ENCODE measurements at regions not wholly inside any gene's neighbourhood (a gene's known extent, or its start where the extent isn't known, plus 50 kb on each side); places are given as distances from the start of the nearest gene placed in this dataset.

GRCh38 chr10:47101196-47101595 lies 190.0 kb downstream of the PTPN20 start:
- Histone ChIP-seq H3K27me3 (replicated peaks; ENCODE audit: control insufficient read depth, insufficient read depth, low read length, poor library complexity, severe bottlenecking) (no peaks in the 10 kb centered on the region), H3K9me3 (ENCODE audit: control insufficient read depth, low read length) (no peaks in the 10 kb centered on the region), H3K36me3 (ENCODE audit: control insufficient read depth, insufficient read depth, low read length) (no peaks in the 10 kb centered on the region), H3K4me1 (ENCODE audit: control insufficient read depth, insufficient read depth, low read length, poor library complexity, severe bottlenecking) (no peaks in the 10 kb centered on the region), H3K27ac (ENCODE audit: insufficient read depth, low read length, poor library complexity, severe bottlenecking) (no peak overlapping the region), H3K4me3 (ENCODE audit: insufficient read depth, low read depth, low read length, poor library complexity, severe bottlenecking) (no peak overlapping the region)
- no peak for DNase-seq

DNA sequence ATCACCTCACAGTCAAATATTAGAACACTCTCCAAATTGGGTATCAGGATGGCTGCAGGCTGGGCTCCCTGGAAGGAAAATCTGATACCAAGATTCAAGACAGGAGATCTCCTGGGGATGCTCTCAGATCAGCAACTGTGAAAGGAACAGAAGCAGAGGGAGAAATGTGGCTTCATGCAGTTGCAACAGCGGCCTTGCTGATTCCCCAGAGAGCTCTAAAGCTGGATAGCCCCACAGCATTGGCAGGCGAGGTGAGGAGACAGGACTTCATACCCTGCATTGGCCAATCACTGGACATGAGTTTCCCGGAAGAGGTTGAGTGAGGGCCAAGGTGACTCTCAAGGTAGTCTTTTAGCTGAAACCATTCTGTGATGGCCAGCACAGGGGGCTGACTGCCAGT lies 190.6 kb downstream of the PTPN20 start:
- no peak overlapping the region for H3K4me3 ChIP-seq (ENCODE audit: insufficient read depth, low read depth, low read length, poor library complexity, severe bottlenecking)
- H3K4me1 ChIP-seq (ENCODE audit: control insufficient read depth, insufficient read depth, low read length, poor library complexity, severe bottlenecking), result no peaks in the 10 kb centered on the region
- H3K36me3 ChIP-seq (ENCODE audit: control insufficient read depth, insufficient read depth, low read length), result no peaks in the 10 kb centered on the region
- H3K9me3 ChIP-seq (ENCODE audit: control insufficient read depth, low read length), result no peaks in the 10 kb centered on the region
- no peak for DNase-seq
- no peaks in the 10 kb centered on the region for H3K27me3 ChIP-seq (replicated peaks; ENCODE audit: control insufficient read depth, insufficient read depth, low read length, poor library complexity, severe bottlenecking)
- H3K27ac ChIP-seq (ENCODE audit: insufficient read depth, low read length, poor library complexity, severe bottlenecking), result no peak overlapping the region

GRCh38 chr10:47104151-47104605 lies 192.9 kb downstream of the PTPN20 start:
- no peak overlapping the region for H3K4me3 ChIP-seq (ENCODE audit: insufficient read depth, low read depth, low read length, poor library complexity, severe bottlenecking)
- H3K4me1 ChIP-seq (ENCODE audit: control insufficient read depth, insufficient read depth, low read length, poor library complexity, severe bottlenecking), result no peaks in the 10 kb centered on the region
- no peak overlapping the region for H3K27ac ChIP-seq (ENCODE audit: insufficient read depth, low read length, poor library complexity, severe bottlenecking)
- H3K9me3 ChIP-seq (ENCODE audit: control insufficient read depth, low read length), result no peaks in the 10 kb centered on the region
- DNase-seq, result no peak
- H3K36me3 ChIP-seq (ENCODE audit: control insufficient read depth, insufficient read depth, low read length), result no peaks in the 10 kb centered on the region
- H3K27me3 ChIP-seq (replicated peaks; ENCODE audit: control insufficient read depth, insufficient read depth, low read length, poor library complexity, severe bottlenecking), result no peaks in the 10 kb centered on the region

DNA sequence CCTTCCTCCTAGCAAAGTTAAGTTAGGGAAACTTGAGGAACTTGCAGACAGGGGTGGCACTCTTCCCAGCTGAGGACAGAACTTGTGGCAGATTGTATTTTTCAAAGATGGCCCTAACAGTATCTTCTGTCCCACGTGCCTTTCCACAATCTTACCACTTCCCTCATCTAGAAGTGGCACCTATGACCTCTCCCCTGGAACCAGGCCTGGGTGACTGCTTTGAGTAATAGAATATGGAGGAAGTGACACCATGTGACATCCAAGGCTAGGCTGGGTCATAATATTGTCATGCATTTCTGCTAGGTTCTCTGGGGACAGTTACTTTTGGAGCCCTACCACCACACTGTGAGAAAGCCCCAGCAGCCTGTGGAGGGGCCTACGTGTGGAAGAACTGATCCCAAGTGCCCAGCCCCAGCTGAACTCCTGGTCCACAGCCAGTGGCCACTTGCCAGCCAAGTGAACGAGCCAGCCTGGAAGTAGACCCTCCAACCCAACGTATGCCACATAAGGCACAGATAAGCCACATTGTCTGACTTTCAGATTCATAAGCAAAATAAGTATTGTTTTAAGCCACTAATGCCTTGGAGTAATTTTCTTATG lies 193.7 kb downstream of the PTPN20 start:
- Histone ChIP-seq H3K27me3 (replicated peaks; ENCODE audit: control insufficient read depth, insufficient read depth, low read length, poor library complexity, severe bottlenecking) (no peaks in the 10 kb centered on the region), H3K27ac (ENCODE audit: insufficient read depth, low read length, poor library complexity, severe bottlenecking) (no peak overlapping the region), H3K4me1 (ENCODE audit: control insufficient read depth, insufficient read depth, low read length, poor library complexity, severe bottlenecking) (no peaks in the 10 kb centered on the region)

DNA sequence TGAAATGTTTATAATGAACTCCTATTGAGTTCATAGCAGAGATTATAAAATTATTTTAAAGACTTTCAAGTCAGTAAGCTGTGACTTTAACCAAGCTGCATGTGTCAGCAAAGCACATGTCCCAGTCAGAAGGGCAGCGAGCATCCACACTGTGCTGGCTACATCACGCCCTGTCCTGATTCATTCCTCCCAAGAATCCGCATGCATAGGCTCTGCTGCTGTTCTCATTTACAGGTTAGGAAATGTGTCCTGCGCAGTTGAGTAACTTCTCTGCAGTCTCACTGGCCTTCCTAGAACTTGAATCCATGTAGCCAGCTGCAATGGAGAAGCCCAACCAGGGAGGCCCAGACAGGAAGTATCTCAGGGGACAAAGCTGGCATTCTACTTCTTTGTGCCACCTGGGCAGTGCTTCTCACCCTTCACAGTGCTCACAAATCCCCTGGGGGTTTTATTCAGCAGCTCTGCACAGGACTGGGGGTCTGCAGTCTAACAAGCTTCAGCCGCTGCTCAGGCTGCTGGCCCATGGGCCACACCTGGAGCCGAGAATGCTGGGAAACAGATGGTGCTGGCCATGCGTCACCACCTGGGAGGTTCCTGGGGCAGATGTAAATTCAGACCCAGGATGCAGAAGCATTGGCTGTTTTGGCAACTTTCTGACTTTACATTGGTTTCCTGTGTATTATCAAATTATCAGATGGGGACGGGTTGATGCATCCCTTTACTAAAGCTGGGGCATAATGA lies 192.8 kb upstream of the GDF10 start:
- DNase-seq, result no peak
- Histone ChIP-seq H3K27me3 (replicated peaks; ENCODE audit: control insufficient read depth, insufficient read depth, low read length, poor library complexity, severe bottlenecking) (peaks cover 2% of the 10 kb centered on the region), H3K9me3 (ENCODE audit: control insufficient read depth, low read length) (no peaks in the 10 kb centered on the region), H3K4me1 (ENCODE audit: control insufficient read depth, insufficient read depth, low read length, poor library complexity, severe bottlenecking) (no peaks in the 10 kb centered on the region), H3K36me3 (ENCODE audit: control insufficient read depth, insufficient read depth, low read length) (no peaks in the 10 kb centered on the region), H3K4me3 (ENCODE audit: insufficient read depth, low read depth, low read length, poor library complexity, severe bottlenecking) (no peak overlapping the region), H3K27ac (ENCODE audit: insufficient read depth, low read length, poor library complexity, severe bottlenecking) (no peak overlapping the region)

More for the DNA sequence above, 193.7 kb downstream of the PTPN20 start:
- no peaks in the 10 kb centered on the region for H3K9me3 ChIP-seq (ENCODE audit: control insufficient read depth, low read length)
- H3K4me3 ChIP-seq (ENCODE audit: insufficient read depth, low read depth, low read length, poor library complexity, severe bottlenecking), result no peak overlapping the region
- no peak for DNase-seq
- H3K36me3 ChIP-seq (ENCODE audit: control insufficient read depth, insufficient read depth, low read length), result no peaks in the 10 kb centered on the region

GRCh38 chr10:47109906-47110305 lies 190.1 kb upstream of the GDF10 start:
- Histone ChIP-seq H3K27ac (ENCODE audit: insufficient read depth, low read length, poor library complexity, severe bottlenecking) (no peak overlapping the region), H3K9me3 (ENCODE audit: control insufficient read depth, low read length) (no peaks in the 10 kb centered on the region), H3K27me3 (replicated peaks; ENCODE audit: control insufficient read depth, insufficient read depth, low read length, poor library complexity, severe bottlenecking) (peaks cover 3% of the 10 kb centered on the region), H3K36me3 (ENCODE audit: control insufficient read depth, insufficient read depth, low read length) (no peaks in the 10 kb centered on the region), H3K4me1 (ENCODE audit: control insufficient read depth, insufficient read depth, low read length, poor library complexity, severe bottlenecking) (no peaks in the 10 kb centered on the region), H3K4me3 (ENCODE audit: insufficient read depth, low read depth, low read length, poor library complexity, severe bottlenecking) (no peak overlapping the region)
- no peak for DNase-seq

GRCh38 chr10:47111329-47111862 lies 188.6 kb upstream of the GDF10 start:
- DNase-seq, result no peak
- H3K27ac ChIP-seq (ENCODE audit: insufficient read depth, low read length, poor library complexity, severe bottlenecking), result no peak overlapping the region
- H3K4me3 ChIP-seq (ENCODE audit: insufficient read depth, low read depth, low read length, poor library complexity, severe bottlenecking), result no peak overlapping the region

GRCh38 chr10:47112612-47113011 lies 187.4 kb upstream of the GDF10 start:
- DNase-seq, result no peak
- no peak overlapping the region for H3K27ac ChIP-seq (ENCODE audit: insufficient read depth, low read length, poor library complexity, severe bottlenecking)
- H3K4me3 ChIP-seq (ENCODE audit: insufficient read depth, low read depth, low read length, poor library complexity, severe bottlenecking), result no peak overlapping the region
- no peaks in the 10 kb centered on the region for H3K36me3 ChIP-seq (ENCODE audit: control insufficient read depth, insufficient read depth, low read length)
- peaks cover 3% of the 10 kb centered on the region for H3K27me3 ChIP-seq (replicated peaks; ENCODE audit: control insufficient read depth, insufficient read depth, low read length, poor library complexity, severe bottlenecking)
- no peaks in the 10 kb centered on the region for H3K9me3 ChIP-seq (ENCODE audit: control insufficient read depth, low read length)
- H3K4me1 ChIP-seq (ENCODE audit: control insufficient read depth, insufficient read depth, low read length, poor library complexity, severe bottlenecking), result no peaks in the 10 kb centered on the region

More at GRCh38 chr10:47111329-47111862, 188.6 kb upstream of the GDF10 start:
- Histone ChIP-seq H3K27me3 (replicated peaks; ENCODE audit: control insufficient read depth, insufficient read depth, low read length, poor library complexity, severe bottlenecking) (peaks cover 3% of the 10 kb centered on the region), H3K4me1 (ENCODE audit: control insufficient read depth, insufficient read depth, low read length, poor library complexity, severe bottlenecking) (no peaks in the 10 kb centered on the region), H3K36me3 (ENCODE audit: control insufficient read depth, insufficient read depth, low read length) (no peaks in the 10 kb centered on the region), H3K9me3 (ENCODE audit: control insufficient read depth, low read length) (no peaks in the 10 kb centered on the region)

- Histone ChIP-seq H3K9me3 (ENCODE audit: control insufficient read depth, low read length) (no peaks in the 10 kb centered on the region), H3K4me1 (ENCODE audit: control insufficient read depth, insufficient read depth, low read length, poor library complexity, severe bottlenecking) (no peaks in the 10 kb centered on the region), H3K36me3 (ENCODE audit: control insufficient read depth, insufficient read depth, low read length) (no peaks in the 10 kb centered on the region), H3K27ac (ENCODE audit: insufficient read depth, low read length, poor library complexity, severe bottlenecking) (no peak overlapping the region), H3K27me3 (replicated peaks; ENCODE audit: control insufficient read depth, insufficient read depth, low read length, poor library complexity, severe bottlenecking) (peaks cover 3% of the 10 kb centered on the region), H3K4me3 (ENCODE audit: insufficient read depth, low read depth, low read length, poor library complexity, severe bottlenecking) (no peak overlapping the region)
- no peak for DNase-seq
Observed at GRCh38 chr10:47113907-47114500, 186.0 kb upstream of the GDF10 start.

- Histone ChIP-seq H3K9me3 (ENCODE audit: control insufficient read depth, low read length) (no peaks in the 10 kb centered on the region), H3K27me3 (replicated peaks; ENCODE audit: control insufficient read depth, insufficient read depth, low read length, poor library complexity, severe bottlenecking) (peaks cover 3% of the 10 kb centered on the region), H3K4me3 (ENCODE audit: insufficient read depth, low read depth, low read length, poor library complexity, severe bottlenecking) (no peak overlapping the region), H3K36me3 (ENCODE audit: control insufficient read depth, insufficient read depth, low read length) (no peaks in the 10 kb centered on the region), H3K4me1 (ENCODE audit: control insufficient read depth, insufficient read depth, low read length, poor library complexity, severe bottlenecking) (no peaks in the 10 kb centered on the region), H3K27ac (ENCODE audit: insufficient read depth, low read length, poor library complexity, severe bottlenecking) (no peak overlapping the region)
- DNase-seq, result no peak
Observed at GRCh38 chr10:47114680-47115186, 185.3 kb upstream of the GDF10 start.

Measured in effector memory CD4-positive, alpha-beta T cell (primary cell).